ENCODE measurements at regions not wholly inside any gene's neighbourhood (a gene's known extent, or its start where the extent isn't known, plus 50 kb on each side); places are given as distances from the start of the nearest gene placed in this dataset.

- TF ChIP-seq CTCF (IDR thresholded peaks at IDR 0.05): no peak
- TF ChIP-seq EP300 (IDR thresholded peaks at IDR 0.05): no peak
These were observed 220.3 kb upstream of the CA10 start for GRCh38 chr17:52378860-52379259.

Data from tibial nerve (tissue), 4 donors.